Posterior cingulate gyrus (tissue), 11 donors: ENCODE measurements at regions not wholly inside any gene's neighbourhood (a gene's known extent, or its start where the extent isn't known, plus 50 kb on each side); places are given as distances from the start of the nearest gene placed in this dataset.
"Not testable (repeated sequence)": the region's sequence is repeated elsewhere in the genome, so short reads cannot be mapped to it uniquely, and the experiment has no call there.

Experiments used
- DNase-seq, 10 donors: peaks; one replicate each; pipeline versions ENCODE4 v3.0.0 to v3.0.0-alpha.2; 2020 to 2021; ENCODE audit warnings: mixed read lengths in 3 of 10
- intact Hi-C: fragments of 100-400 bp; cut with DNase I; formaldehyde crosslinking; loops from one replicate; pipeline ENCODE4 v1.15.1; 2023

- intact Hi-C loops = no loop called here
Observed at GRCh38 chr14:53858345-53858684, 98.3 kb downstream of the BMP4 start.

DNA sequence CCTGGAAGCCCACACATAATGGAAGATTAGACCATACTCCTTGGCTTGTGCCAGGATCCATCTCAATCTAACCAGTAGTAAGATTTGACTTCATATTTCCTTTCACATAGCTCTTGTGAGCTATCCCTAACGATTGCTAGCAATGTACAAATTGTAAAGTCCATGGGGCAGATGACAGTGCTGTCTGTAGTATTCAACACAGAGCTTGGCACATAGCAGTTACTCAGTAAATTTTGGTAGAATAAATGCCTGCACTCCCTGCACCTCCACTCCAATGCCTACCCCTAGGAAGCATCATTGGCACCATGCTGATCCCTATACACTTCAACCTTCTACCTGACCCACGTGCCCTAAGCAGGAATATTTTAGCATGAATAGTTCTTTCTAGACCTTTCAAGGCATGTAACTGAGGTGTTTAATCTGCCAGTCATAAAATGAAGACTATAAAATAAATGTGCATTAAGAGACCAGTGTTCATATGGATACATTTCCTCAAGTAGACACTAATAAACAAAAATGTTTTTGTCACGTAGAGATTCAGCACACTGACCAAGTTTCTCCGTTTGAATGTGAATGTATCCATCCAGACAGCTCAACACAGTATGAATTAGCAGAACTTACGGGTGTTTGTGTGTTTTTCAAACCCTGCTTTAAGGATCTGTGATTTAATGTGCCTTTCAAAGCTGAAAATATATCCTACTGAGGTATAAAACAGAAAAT lies 98.8 kb downstream of the BMP4 start:
- intact Hi-C loops = no loop called here
- no peak for DNase-seq

More at GRCh38 chr14:53858345-53858684, 98.3 kb downstream of the BMP4 start:
- no peak for DNase-seq

DNA sequence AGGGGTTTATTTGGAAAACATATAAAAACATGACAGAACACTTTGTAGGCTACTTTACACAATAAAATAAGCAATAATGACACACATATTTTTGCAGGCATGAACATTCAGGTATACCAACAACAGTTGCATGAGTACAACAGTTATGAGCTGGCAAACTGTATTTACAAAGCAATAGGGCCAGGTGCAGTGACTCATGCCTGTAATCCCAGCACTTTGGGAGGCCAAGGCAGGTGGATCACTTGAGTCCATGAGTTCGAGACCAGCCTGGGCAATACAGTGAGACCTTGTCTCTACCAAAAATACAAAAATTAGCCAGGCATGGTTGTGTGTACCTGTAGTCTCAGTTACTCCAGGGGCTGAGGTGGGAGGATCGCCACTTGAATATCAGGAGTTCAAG lies 101.1 kb downstream of the BMP4 start:
- intact Hi-C loops = no loop called here
- DNase-seq = no peak

DNA sequence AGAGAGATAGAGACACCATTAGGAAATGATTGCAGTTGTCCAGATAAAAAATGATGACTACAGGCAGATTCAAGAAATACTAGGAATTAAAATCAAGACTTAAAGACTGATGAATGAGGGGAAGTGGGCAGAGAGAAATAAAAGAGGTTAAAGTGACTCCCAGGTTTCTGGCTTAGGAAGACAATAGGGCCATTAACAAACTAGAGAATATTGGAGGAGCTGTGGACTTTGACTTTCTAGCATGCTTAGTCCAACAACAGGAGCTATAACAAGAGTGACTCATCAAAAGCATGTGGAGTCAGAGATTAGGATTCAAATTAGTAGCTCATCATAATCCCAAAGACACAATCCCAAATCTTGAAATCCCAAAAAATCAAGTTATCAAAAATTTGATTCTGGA lies 101.5 kb downstream of the BMP4 start:
- intact Hi-C loops = no loop called here
- DNase-seq = no peak

DNA sequence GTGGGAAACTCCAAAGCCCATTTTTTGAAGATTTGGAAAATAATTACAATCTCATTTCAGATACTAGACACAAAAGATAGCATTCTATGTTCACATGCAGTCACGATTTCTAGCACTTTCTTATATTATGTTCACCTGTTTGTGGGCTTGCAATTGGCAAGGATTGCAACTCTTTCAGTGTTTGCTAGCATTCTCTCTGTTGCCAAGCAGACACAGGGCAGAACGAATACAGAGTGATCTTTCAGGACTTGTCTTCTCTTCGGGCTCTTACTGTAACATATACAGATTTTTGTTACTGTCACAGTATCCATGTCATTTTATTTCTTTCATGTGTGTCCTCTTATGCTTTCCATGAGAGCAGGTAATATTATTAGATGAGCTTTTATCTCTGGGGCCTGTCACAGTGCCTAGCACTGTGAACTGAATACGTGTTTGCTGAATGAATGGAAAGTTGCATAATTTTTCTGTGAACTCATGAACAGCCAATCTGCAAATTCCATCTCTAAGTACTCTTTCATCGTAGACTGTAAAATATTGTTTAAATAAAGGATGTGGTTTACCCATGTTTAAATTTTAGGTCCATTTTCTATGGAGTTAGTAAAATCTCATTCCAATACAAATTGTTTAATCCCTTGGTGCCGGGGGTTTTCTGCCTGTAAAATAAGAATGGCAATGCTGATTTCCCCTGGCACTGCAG lies 105.1 kb downstream of the BMP4 start:
- no peak for DNase-seq
- intact Hi-C loops = no loop called here

DNA sequence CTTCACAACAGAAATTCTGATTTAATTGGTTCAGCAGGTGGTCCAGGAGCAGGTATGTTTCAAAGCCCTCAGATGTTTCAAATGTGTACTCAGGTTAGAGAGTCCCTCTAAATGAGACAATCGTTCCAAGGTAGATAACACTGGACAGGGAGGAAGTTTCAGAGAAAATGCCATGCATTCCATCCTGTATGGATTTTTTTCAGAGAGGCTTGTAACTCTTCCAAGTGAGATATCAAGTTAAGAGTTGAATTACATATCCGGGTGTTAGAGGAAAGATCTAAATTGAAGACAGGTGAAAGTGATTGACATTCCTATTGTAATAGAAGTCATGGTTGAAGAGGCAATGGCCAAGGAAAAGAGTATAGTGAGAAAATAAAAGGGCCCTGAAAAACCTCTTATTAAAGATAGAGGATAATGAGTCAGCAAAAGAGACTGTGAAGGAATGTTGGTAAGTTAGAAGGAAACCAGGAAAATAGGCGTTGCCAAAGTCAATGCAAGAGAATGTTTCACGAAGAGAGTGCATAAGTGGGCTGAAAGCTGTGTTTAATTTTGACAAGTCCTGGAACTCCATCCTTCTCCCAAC lies 105.8 kb downstream of the BMP4 start:
- no peak for DNase-seq
- intact Hi-C loops = no loop called here

GRCh38 chr14:53849549-53849948 lies 107.1 kb downstream of the BMP4 start:
- intact Hi-C loops = no loop called here
- DNase-seq = no peak

DNA sequence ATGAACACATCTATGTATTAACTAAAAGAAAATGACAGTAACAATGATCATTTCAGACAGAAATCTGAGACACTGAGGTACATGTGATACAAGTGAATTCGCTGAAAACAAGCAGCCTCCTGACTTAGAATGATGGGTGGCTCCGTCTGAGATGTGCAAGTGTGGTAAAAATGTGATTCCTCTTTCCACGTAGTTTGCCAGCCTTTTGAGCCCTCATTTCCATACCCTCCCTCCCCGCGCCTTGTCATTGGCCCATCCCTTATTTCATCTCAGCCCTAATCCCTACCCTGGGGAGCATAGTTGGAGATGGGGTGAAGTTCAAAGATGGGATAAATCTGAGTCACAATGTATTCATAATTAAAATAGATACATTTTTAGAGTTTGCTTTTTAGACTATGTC lies 107.8 kb downstream of the BMP4 start:
- intact Hi-C loops = no loop called here
- peak in 1 of 10 donors; percentile 20 for DNase-seq

DNA sequence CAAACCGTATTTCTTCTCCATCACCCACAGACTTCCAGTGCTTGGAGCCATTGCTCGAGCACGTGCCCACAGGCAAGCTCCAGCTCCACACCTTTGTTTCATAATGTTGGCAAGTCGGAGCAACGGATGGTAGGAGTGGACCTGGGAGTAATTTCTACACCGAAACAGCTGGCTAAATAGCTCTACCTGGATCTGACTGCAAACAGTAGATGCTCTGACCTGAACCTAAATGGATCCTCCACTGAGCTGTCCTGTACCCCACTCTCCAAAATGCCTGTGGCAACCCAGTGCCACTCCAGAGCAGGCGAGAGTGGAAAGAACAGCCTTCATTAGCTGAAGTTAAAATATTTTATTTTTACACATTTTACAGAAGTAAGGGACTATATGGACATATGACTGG lies 108.7 kb downstream of the BMP4 start:
- intact Hi-C loops = no loop called here
- DNase-seq = no peak

GRCh38 chr14:53847057-53847456 lies 109.6 kb downstream of the BMP4 start:
- DNase-seq = no peak
- intact Hi-C loops = no loop called here

GRCh38 chr14:53845813-53846693 lies 110.6 kb downstream of the BMP4 start:
- intact Hi-C loops = no loop called here
- DNase-seq = peak in 1 of 10 donors; percentile 12

- no peak for DNase-seq
- intact Hi-C loops = no loop called here
Observed at GRCh38 chr14:53842938-53843337, 113.7 kb downstream of the BMP4 start.

GRCh38 chr14:53841109-53842099 lies 115.2 kb downstream of the BMP4 start:
- intact Hi-C loops = no loop called here
- DNase-seq = no peak

DNA sequence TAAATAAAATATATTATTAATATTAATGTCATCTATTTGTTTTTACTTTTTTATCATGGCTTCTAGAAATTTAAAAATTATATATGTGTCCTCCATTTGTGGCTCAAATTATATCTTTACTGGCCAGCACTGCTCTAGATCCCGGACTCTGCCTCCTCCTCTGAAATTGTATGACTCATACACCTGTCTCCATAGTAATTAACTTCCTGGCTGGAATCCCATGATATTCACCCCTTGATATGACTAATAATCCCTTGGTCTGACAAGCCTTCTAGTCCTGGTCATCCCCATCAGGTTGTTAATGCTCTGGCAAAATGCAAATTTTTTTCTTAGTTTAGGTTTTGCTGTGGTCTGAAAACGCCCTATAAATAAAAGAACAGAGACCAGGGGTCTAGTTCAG lies 116.2 kb downstream of the BMP4 start:
- no peak for DNase-seq
- intact Hi-C loops = no loop called here

DNA sequence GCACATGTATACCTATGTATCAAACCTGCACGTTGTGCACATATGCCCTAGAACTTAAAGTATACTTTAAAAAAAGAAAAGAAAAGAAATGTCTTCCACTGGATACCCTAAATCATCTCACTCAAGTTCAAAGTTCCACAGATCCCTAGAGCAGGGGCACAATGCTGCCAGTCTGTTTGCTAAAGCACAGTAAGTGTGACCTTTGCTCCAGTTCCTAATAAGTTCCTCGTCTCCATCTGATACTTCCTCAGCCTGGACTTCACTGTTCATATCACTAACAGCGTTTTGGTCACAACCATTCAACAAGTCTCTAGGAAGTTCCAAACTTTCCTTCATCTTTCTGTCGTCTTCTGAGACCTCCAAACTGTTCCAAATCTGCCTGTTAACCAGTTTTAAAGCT lies 118.3 kb downstream of the BMP4 start:
- intact Hi-C loops = no loop called here
- DNase-seq = no peak

DNA sequence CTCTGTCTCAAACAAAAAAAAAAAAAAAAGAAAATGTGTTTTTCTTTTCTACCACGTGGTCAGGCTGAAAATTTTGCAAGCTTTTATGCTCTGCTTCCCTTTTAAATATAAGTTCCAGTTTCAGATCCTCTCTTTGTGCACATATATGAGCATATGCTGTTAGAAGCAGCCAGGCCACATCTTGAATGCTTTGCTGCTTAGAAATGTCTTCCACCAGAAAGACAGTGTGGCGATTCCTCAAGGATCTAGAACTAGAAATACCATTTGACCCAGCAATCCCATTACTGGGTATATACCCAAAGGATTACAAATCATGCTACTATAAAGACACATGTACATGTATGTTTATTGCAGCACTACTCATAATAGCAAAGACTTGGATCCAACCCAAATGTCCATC lies 119.0 kb downstream of the BMP4 start:
- intact Hi-C loops, DNase-seq: not testable (repeated sequence)

DNA sequence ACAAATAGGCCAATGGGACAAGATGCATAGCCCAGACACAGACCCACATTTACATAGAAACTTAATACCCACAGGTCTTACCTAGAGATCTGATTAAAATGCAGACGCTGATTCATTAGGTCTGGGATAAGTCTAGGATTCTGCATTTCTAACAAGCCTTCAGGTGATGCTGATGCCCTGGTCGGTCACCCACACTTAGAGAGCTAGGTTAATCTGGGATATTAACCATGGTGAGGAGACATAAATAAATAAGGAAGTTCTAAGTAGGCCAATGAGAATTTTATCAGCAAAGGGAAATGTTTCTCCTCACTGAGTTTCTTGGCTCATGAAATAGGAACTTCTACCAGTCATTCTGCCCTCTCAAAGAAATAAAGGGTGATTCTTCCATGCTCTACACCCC lies 120.1 kb downstream of the BMP4 start:
- peak in 1 of 10 donors; percentile 7 for DNase-seq
- intact Hi-C loops = no loop called here

GRCh38 chr14:53828820-53829219 lies 127.8 kb downstream of the BMP4 start:
- no peak for DNase-seq
- intact Hi-C loops = no loop called here

DNA sequence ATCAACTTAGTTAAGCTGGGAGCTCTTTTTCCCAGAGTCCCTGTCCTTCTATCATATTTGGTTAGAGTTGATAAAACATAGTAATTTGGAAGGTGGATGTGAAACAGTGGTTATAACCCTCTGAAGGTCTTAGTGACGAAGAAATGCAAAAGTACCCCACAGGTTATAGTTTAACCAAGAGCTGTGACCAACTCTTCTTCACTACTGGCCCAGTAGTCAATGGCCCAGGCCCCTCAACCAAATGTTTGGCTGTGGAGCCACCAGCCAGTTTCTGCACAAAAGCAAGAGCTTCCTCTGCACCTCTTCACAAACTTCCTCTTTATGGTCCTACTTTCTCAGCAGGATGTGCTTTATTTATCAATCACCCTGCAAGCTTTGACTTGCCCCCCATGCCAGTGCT lies 132.6 kb downstream of the BMP4 start:
- DNase-seq = peak in 1 of 10 donors; percentile 16
- intact Hi-C loops = no loop called here

DNA sequence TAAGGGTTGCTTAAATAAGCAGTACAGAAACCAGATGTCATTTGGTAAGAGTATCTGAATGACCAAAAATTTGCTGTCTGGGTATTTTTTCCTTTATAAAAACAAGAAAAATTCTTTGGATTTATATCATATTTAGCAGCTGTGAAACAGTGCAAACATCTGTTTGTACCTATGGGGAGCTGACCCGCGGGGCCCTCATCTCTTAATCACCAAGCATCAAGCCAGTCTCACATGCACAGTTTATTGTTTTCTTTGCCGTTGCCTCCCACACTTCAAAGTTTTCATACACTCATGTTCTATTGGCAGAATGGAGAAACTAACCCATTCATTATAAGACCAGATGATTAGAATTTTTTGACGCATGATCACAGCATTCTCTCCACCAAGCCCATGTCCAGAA lies 142.2 kb downstream of the BMP4 start:
- intact Hi-C loops = no loop called here
- no peak for DNase-seq
